ENCODE measurements at regions not wholly inside any gene's neighbourhood (a gene's known extent, or its start where the extent isn't known, plus 50 kb on each side); places are given as distances from the start of the nearest gene placed in this dataset.
"Not testable (repeated sequence)": the region's sequence is repeated elsewhere in the genome, so short reads cannot be mapped to it uniquely, and the experiment has no call there.

GRCh38 chr9:82138081-82138480, 149.5 kb downstream of the SPATA31D1 start:
- TF ChIP-seq, protein P1, sequence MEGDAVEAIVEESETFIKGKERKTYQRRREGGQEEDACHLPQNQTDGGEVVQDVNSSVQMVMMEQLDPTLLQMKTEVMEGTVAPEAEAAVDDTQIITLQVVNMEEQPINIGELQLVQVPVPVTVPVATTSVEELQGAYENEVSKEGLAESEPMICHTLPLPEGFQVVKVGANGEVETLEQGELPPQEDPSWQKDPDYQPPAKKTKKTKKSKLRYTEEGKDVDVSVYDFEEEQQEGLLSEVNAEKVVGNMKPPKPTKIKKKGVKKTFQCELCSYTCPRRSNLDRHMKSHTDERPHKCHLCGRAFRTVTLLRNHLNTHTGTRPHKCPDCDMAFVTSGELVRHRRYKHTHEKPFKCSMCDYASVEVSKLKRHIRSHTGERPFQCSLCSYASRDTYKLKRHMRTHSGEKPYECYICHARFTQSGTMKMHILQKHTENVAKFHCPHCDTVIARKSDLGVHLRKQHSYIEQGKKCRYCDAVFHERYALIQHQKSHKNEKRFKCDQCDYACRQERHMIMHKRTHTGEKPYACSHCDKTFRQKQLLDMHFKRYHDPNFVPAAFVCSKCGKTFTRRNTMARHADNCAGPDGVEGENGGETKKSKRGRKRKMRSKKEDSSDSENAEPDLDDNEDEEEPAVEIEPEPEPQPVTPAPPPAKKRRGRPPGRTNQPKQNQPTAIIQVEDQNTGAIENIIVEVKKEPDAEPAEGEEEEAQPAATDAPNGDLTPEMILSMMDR (IDR thresholded peaks at IDR 0.05) = not testable (repeated sequence)
- TF ChIP-seq EP300, POLR2AphosphoS5 (IDR thresholded peaks at IDR 0.05): not testable (repeated sequence)

Data from suprapubic skin (tissue), 4 donors.